Stimulated activated naive CD4-positive, alpha-beta T cell (primary cell): ENCODE measurements at regions not wholly inside any gene's neighbourhood (a gene's known extent, or its start where the extent isn't known, plus 50 kb on each side); places are given as distances from the start of the nearest gene placed in this dataset.
"Not testable (repeated sequence)": the region's sequence is repeated elsewhere in the genome, so short reads cannot be mapped to it uniquely, and the experiment has no call there.

Experiments used
- DNase-seq, 6 experiments: peaks; one replicate each; lab custom pipeline; 2025; lab: John Stamatoyannopoulos, UW

DNA sequence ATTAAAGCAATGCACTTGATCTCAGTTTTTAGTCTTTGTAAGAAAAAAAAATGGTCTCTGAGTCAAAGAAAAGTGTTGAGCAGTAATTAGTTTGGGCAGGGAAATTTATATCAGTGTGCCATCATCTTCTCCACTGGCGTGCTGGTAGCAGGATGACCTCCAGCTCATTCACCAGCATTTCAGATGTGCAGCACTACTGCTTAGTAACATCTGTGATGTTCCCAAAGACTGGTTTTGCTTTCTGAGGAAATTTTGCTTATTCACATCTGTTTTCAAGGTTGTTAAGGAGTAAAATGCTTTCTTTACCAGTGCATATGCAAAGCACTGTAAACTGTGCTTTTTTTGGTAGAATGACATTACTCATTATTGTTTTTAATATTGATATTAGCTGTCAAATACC is 540.4 kb downstream of the TRAM1L1 start:
- DNase-seq = no peak

DNA sequence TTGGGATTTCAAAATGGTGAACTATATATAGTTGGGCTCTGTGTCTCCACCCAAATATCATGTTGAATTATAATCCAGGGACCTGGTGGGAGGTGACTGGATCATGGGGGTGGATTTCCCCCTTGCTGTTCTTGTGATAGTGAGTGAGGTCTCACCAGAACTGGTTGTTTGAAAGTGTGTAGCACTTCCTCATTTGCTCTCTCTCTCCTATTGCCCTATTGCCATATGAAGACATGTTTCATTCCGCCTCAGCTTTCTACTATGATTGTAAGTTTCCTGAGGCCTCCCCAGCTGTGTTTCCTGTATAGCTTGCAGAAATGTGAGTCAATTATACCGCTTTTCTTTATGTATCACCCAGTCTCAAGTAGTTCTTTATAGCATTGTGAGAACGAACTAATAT is 545.6 kb downstream of the TRAM1L1 start:
- no peak for DNase-seq

DNA sequence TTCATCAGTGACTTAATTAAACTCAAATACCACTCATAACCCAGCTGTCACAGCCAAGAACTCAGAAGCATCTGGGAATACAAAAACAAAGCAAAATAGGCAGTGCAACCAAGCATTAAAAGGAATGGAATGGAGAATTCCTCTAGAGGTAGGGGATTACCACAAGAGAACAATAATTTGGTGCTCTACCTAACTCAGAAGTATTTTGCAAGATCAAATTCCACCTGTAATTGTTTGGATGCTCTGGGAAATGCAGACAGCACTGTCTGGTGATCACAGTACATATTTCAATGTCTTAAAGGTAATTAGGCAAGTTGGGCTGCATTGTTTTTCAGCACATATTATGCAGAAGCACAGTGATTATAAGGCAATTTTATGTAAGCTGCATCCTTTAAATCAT is 547.5 kb downstream of the TRAM1L1 start:
- no peak for DNase-seq

DNA sequence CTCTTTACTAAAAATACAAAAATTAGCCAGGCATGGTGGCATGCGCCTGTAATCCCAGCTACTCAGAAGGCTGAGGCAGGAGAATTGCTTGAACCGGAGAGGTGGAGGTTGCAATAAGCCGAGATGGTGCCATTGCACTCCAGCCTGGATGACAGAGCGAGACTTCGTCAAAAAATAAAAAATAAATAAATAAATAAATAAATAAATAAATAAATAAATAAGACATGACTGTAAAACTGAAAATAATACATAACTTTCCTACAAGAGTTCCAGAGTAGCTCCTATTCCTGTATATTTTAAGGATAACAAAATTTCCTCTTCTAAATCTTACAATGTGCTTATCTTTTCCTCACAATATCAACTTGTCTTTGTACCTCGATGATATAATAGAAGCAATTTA is 549.4 kb downstream of the TRAM1L1 start:
- DNase-seq = not testable (repeated sequence)

DNA sequence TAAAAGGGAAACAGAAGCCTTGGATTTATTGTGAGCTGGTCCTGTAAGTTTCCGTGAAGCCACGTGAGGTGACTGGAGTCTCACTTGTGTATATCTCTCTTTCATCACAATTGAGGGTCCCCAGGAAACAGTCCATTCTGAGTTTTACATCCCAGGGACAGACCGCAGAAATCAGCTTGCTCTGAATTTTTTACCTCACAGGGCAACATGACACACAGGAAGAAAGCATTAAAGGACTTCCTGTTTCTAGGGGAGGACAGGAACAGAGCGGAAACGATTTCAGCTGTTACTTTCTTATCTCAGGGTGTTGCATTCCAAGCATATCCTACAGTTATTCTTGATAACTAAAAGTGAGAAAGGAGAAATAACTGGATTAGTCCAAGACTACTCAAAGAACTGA is 553.5 kb downstream of the TRAM1L1 start:
- peak in 1 of 6 experiments; percentile 2 for DNase-seq

DNA sequence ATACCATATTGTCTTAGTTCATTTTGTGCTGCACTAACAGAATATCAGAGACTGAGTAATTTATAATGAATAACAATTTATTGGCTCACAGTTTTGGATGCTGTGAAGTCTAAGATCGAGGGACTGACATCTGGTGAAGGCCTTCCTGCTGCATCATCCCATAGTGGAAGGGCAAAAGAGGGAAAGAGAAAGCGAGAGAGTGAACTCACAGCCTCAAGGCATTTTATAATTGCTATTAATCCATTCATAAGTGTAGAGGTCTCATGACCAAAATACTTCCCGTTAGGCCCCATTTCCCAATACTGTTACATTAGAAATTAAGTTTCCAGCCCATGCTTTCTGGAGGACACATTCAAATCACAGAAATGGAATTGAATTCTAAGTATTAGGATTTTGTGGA is 554.4 kb downstream of the TRAM1L1 start:
- DNase-seq = no peak

DNA sequence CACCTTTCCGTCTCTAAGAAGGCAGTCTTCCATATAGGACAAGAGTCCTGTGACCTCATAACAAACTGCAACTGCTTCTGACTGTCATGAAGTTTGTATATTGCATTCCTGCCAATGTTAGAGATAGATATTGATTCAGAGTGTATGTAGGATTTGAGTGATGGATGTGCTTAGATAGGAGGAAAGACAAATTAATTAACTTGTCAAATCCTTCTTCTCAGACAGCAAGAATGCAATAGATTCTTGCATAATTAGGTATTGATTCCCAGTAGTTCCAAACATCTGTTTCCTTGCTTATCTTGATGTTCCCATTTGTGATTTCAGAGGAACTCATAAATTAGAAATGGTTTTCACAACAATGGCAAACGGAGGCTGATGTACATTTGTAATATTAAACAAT is 555.3 kb downstream of the TRAM1L1 start:
- no peak for DNase-seq

DNA sequence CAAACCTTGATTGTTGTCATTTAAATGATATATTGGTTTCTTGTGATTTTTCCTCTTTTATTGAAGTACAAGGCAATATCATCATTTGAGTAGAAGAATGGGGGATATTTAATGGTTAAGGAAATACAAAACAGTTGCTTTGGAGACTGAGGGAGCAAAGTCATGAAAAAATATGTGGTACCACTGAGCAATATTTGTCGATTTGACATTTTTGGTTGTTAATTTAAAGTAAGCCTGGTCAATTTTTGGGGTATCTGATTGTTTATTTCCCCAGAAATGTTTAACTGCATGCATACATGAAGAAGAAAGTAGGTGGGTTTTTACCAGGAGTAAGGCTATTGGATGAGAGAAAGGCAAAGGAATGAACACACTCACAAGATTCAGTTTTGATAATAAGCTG is 556.2 kb downstream of the TRAM1L1 start:
- DNase-seq = no peak

DNA sequence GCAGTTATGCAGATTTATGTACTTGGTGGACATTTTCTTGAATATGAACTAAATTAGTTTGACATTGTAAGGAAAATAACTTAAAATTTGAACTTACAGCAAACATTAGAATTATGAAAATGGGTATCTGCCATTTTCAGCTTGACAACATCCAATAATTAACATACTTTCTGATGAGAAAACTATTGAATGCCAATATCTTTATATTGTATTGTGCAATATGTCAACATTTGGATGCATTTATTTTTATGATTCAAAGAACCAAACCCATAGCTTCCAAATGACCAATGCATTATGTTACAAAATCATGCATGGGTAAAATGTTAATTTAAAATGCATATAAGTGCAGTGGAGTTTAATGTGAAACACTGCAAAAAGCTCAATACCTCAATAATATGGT is 562.5 kb downstream of the TRAM1L1 start:
- DNase-seq = no peak

DNA sequence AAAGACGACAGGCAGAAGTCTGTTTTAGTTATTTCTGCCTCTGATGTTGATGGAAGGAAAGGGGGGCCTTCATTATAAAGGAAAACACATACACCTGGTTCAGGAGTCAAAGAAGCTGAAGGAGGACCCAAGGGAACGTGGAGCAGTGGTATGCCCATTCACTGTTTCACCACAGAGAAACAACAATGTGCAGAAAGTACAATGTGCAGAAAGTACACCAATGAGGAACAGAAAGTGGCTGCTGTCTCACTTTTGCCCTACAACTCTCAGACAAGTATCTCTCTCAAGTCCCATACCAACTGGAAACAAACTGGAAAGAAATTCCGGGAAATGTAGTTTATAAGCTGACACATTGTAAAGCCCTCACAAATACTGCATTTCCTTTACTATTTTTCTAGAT is 564.5 kb downstream of the TRAM1L1 start:
- DNase-seq = no peak

DNA sequence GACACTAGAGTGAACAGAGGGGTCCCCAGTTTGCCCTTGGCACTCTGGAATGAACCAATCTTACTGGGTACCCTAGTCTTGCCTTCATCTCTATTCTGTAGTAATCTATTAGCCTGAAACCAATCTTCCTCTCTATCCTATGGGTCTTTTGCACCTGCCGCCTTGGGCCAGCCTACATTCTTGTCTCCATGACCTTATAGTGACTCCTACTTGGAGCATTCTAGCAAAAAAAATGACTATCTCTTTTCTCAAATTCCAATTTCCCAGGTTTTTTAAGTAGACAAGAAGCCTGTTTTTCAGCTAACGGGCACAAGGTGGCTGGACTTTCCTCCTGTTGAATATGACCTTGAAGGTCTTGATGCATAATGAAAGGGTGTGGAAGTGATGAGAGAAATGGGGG is 568.7 kb downstream of the TRAM1L1 start:
- DNase-seq = no peak

DNA sequence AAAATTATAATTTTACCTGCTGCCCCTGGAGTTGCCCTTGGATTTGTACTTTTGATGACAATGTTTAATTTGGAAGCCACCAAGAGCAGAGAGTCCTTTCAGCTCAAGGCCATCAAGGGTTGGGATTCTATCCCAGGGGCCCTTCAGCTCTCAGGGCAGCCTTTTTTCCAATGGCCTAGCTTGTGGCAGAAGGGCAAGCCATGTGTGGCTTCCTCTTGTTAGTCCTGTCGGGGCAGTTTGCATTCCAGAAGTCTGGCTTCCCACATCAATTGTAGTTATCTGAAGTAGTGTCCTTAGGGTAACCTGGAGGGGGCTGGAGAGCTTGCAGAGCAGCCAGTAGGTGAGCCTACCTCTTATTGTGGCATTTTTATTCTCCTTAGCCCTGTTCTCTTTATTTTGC is 569.4 kb downstream of the TRAM1L1 start:
- no peak for DNase-seq

DNA sequence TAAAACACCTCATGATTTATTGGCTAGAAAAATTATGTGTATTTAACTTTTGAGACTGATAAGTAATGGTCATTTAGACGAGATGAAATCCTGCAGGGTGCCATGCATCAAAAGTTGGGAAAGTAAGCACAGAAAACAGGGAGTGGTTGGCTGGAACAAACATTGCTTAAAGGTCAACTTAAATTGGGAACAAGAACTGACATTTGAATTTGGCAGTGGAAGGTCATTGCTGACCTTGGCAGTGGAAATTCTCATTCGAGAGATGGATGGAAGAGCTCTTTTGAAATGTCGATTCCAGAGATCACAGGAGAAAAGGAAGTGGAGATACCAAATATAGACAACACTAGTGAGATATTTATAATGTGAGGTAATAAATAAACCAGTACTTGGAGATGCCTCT is 572.8 kb downstream of the TRAM1L1 start:
- no peak for DNase-seq

DNA sequence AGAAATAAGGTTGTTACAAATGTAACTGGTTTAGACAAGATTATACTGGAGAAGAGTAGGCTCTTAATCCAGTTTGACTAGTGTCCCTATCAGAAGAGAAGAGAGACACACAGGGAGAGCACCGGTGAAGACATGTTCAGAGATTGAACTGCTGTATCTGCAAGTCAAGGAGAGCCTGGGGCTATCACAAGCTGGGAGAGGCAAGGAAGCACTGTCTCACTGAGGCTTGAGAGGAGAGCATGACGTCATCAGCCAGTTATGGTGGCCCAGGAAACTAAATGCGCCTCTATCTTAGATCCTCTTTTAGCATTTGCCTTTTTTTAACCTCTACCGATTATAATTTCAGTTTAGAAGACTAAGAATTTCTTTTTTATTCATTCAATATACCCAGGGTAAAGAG is 583.4 kb downstream of the TRAM1L1 start:
- DNase-seq = no peak

DNA sequence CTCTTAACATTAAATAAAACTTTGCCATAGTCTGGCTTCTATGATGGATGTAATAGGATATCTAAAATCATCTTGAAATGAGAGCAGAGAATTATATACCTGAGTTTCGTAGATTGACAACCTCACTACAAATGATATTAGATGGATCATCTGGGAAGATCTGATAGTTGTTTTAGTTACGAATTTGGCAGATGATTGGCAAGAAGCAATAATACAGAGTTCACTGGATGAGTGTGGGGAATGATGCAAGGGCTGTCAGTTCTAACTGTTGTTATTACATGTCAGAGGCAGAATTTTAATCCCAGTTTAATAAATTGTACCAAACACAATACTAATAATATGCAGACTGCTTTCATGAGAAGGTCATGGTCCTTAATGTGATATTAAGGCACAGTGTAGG is 585.2 kb downstream of the TRAM1L1 start:
- no peak for DNase-seq

DNA sequence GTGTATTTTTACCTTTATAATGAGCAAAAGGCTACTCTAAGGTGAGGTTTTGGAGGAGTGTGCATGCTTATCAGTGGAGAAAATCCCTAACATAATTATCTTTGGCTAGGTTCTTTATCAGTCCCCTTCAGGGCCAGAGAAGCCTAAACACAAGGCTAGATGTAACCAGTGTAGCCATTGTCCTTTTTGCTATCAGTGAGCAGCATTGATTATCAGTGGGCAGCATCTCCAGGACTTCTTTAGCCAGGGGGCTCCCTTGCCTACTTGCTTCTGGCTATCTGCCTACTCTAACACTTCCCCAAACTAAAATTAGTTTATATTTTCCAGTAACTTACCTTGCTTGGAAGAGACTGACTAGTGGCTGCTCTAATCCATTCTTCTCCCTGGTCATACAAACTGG is 595.6 kb downstream of the TRAM1L1 start:
- DNase-seq = no peak

DNA sequence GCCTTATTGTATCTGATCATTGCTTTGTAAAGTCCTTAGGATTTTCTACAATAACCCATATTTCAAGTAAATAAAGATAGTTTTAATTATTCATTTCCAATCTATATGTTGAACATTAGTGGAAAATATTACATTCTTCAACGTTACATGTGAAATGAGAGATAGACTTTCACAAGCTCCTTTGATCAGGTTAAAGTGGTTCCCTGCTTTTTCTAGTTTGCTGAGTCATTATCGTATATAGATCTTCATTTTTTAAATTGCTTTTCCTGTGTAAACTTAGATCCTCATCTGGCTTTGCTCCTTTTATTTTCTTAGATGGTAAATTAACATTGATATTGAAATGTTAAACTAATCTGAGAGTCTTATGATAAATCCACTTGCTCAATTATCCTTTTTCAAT is 599.0 kb downstream of the TRAM1L1 start:
- no peak for DNase-seq

DNA sequence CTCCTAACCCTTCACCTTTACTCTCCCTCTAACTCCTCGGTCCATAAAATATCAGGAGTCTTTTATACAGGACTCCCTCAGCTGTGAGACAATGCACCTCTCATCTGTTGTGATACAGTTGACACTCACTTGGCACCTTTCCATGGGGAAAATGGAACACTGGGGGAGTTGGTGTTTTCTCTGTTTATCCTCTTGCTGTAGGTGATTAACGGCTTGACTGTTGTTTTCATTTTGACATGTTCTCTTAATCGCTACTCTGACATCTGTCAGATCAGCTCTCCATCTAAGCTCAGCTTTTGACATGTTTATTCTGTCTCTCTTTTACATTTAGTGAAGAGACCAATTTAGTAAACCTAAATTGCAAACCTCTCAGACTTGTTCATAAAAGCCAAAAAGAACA is 604.8 kb downstream of the TRAM1L1 start:
- no peak for DNase-seq

DNA sequence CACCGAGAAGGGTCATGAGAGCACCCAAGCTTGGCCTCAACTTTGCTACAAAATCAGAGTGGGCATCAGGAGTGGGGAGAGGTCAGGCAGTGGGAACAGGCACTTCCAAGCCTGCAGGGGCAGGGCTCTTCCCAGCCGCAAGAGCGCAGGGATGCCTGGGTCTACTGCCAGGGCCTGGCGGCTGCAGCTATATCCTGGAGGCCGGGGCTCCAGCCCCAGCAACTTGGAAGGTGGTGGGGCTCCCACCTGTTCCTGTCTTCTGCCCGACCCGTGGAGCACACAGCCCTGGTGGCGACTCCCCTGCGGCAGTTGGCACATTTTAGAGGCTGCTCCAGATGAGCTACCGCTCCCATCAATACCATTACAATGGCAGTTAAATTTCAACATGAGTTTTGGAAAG is 607.0 kb downstream of the TRAM1L1 start:
- no peak for DNase-seq

DNA sequence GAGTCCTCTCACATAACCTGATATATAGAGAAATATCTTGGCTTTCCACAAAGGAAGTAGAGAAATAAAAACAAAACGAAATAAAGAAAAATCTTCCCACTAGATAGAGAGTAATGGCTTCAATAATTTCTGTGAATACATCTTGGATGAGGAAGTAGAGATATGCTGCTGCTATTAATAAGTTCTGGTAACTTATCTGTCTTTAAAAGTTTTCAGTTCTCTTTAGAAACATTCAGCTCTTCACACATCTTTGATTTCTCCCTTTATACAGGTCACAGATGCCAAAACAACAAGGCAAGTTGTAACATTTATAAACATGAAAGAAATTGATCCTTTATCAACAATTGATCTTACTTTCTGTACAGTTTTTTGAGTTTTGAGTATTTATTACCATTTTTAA is 615.8 kb downstream of the TRAM1L1 start:
- DNase-seq = no peak

DNA sequence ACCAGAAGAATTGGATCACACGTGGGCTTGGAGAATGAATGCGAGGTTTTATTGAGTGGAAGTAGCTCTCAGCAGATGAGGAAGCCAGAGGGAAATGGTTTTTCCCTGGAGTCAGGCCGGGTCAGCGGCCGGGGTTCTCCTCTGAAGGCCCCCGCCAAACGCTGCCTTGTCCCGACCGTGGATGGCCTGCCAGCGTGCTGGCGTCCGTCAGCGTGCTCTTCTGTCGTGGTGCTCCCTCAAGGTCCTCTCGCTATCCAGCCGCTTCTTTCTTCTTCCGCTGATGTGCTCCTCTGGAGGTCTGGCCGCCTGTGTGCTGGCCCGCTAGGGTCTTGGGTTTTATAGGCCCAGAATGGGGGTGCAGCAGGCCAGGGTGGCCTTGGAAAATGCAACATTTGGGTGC is 632.2 kb downstream of the TRAM1L1 start:
- no peak for DNase-seq

DNA sequence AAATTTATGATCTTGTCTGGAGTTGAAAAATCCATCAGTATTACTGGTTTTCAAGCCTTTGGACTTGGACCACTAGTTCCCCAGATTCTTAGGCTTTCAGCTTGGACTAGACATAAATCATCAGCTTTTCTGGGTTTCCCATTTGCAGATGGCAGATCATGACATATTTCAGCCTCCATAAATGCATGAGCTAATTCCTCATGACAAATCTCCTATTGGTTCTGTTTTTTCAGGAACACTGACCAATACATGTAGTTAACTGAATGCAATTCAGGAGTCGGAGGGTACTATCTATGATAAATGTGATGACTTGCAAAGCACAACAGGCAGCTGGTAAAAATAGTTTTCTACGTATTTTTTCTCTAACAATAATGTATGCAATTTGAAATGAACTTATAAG is 635.6 kb downstream of the TRAM1L1 start:
- DNase-seq = no peak

DNA sequence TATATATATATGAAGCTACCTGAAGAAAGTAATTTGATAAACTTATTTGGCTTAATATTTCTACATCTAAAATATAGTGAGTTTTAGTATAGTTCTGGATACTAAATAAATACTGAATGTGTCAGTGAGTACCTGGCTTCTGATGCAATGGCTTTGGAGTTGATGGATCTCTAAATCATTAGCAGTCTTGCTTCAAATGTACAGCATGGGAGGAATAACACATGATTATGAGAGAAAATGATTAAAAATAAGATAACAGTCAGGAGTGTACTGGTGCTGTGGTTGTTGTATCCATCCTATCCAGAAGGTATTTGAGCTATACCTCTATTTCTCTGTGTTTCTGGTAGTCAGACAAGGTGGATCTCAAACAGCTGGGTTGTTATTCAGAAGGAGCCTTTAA is 641.3 kb downstream of the TRAM1L1 start:
- no peak for DNase-seq

DNA sequence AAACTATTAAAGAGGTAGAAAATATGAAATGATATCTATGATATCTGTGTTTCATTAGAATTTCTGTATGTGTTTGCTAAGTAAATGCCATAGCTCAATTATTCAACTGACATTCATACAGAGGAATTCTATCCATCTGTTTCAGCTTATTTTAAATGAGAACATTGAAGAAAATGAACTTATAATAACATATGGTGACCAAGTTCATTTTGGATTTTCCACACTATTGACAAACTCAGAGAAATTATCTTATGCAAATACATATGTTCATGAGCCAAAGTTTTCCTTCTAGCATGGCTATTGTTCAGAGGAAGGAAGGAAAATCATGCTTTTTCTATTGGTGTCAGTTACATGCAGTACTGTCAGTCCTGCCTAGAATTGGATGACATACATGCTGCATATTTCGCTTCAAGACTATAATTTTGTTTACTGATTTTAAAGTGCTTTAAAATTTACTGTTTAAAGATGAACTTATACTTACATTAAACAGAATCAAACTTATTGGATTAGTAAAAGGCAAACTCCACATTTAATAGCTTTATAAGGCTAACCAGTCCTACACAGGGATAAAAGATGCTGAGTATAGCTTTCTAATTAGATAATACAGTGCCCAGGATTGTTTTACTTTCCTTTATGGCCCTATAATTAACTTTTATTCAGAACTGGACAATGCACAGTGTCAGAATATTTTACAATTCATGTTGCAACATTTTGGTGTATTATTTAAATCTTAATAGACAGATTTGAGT is 646.2 kb downstream of the TRAM1L1 start:
- no peak for DNase-seq

DNA sequence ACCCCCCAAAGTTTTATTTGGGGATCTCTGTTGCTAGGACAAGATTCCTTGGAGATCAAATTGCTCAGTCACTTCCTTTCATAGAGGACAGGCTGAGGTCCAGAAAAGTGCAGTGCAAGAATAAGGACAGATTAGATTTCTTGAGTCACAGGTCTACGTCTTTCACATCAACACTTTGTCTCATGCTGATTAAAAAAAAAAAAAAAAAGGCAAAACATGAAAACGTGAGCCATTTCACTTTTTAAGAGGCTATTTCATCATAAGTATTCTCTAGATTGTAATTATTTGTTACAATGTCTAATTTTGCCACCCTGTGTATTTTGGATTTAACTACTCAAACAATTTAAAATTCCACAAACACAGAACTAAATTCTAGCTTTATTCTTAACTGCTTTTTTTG is 647.0 kb downstream of the TRAM1L1 start:
- no peak for DNase-seq
